Natural killer cell (primary cell): ENCODE measurements at regions not wholly inside any gene's neighbourhood (a gene's known extent, or its start where the extent isn't known, plus 50 kb on each side); places are given as distances from the start of the nearest gene placed in this dataset.

Source experiments
- ATAC-seq, 3 donors: fragments of 150-1000 bp in 2 of 3; fragments of 200-7000 bp in 1 of 3; cut with Tn5 transposase; 1 replicate in 1 of 3; 2 replicates in 2 of 3; pipeline ENCODE4 v1.10.0; 2021; ENCODE audit warnings: mild to moderate bottlenecking in 2 of 3, moderate library complexity in 2 of 3
- DNase-seq, 2 donors: peaks; one replicate each; pipeline versions ENCODE4 v3.0.0 to v3.0.0-alpha.2; 2013 to 2021; ENCODE audit warnings: mixed read lengths in 1 of 2
- H3K27ac ChIP-seq: one replicate; pipeline ENCODE4 v1.5.1; 2013; ENCODE audit warnings: mild to moderate bottlenecking, low read length
- H3K27me3 ChIP-seq: one replicate; pipeline ENCODE4 v1.6.1; 2013; ENCODE audit warnings: low read length; ENCODE audit not compliant: control insufficient read depth, insufficient read depth
- H3K36me3 ChIP-seq: one replicate; pipeline ENCODE4 v1.6.1; 2013; ENCODE audit warnings: low read length; ENCODE audit not compliant: control insufficient read depth, insufficient read depth
- H3K4me1 ChIP-seq: one replicate; pipeline ENCODE4 v1.6.1; 2013; ENCODE audit warnings: low read length; ENCODE audit not compliant: control insufficient read depth, insufficient read depth
- H3K4me3 ChIP-seq: one replicate; pipeline ENCODE4 v1.5.1; 2013; ENCODE audit warnings: low read length
- H3K9me3 ChIP-seq: one replicate; pipeline ENCODE4 v1.6.1; 2013; ENCODE audit warnings: low read length; ENCODE audit not compliant: control insufficient read depth, insufficient read depth
- H3K27ac Mint-ChIP-seq, 2 donors: one replicate each; pipeline ENCODE4 v1.8.0; 2022; ENCODE audit warnings: mild to moderate bottlenecking in 2 of 2, mixed read lengths in 2 of 2, moderate library complexity in 1 of 2
- H3K27me3 Mint-ChIP-seq, 2 donors: one replicate each; pipeline ENCODE4 v1.8.0; 2022; ENCODE audit warnings: low read depth in 2 of 2, mixed read lengths in 2 of 2
- H3K36me3 Mint-ChIP-seq: one replicate; pipeline ENCODE4 v1.8.0; 2022; ENCODE audit warnings: mixed read lengths
- H3K4me1 Mint-ChIP-seq, 2 donors: one replicate each; pipeline ENCODE4 v1.8.0; 2022; ENCODE audit warnings: mixed read lengths in 2 of 2
- H3K4me3 Mint-ChIP-seq: one replicate; pipeline ENCODE4 v1.8.0; 2022; ENCODE audit warnings: mild to moderate bottlenecking, moderate library complexity, mixed read lengths
- H3K9me3 Mint-ChIP-seq, 2 donors: one replicate each; pipeline ENCODE4 v1.8.0; 2022; ENCODE audit warnings: mixed read lengths in 2 of 2
- WGBS: methylation state at CpG from one replicate; pipeline ENCODE4 v1.1.7; 2013; ENCODE audit warnings: missing lambda C conversion rate; ENCODE audit not compliant: insufficient coverage; 5-methylcytosine and 5-hydroxymethylcytosine counted together
- intact Hi-C: fragments of 100-400 bp; cut with micrococcal nuclease; formaldehyde crosslinking; loops from one replicate; pipeline ENCODE4 v1.14.2; 2022
- TF ChIP-seq, protein P1 (sequence below): fragments of 200-600 bp; IDR thresholded peaks from one replicate; pipeline ENCODE4 v1.8.0; 2022; ENCODE audit warnings: antibody characterized with exemption

GRCh38 chr2:36277146-36277808, 78.3 kb upstream of the CRIM1 start:
- Mint-ChIP-seq H3K27me3 (no peaks in the 10 kb centered on the region), H3K4me1 (no peaks in the 10 kb centered on the region), H3K36me3 (no peaks in the 10 kb centered on the region), H3K4me3 (no peak overlapping the region), H3K27ac (no peak overlapping the region), H3K9me3 (peaks cover 6 to 9% of the 10 kb centered on the region in 2 donors)
- Histone ChIP-seq H3K4me1 (no peaks in the 10 kb centered on the region), H3K36me3 (no peaks in the 10 kb centered on the region), H3K4me3 (no peak overlapping the region), H3K27ac (no peak overlapping the region), H3K9me3 (no peaks in the 10 kb centered on the region), H3K27me3 (no peaks in the 10 kb centered on the region)
- WGBS: 78% methylated on average over 3 of the region's 3 CpGs
- intact Hi-C loops: no loop called here
- ATAC-seq (no peak), DNase-seq (no peak)
- TF ChIP-seq, protein P1, sequence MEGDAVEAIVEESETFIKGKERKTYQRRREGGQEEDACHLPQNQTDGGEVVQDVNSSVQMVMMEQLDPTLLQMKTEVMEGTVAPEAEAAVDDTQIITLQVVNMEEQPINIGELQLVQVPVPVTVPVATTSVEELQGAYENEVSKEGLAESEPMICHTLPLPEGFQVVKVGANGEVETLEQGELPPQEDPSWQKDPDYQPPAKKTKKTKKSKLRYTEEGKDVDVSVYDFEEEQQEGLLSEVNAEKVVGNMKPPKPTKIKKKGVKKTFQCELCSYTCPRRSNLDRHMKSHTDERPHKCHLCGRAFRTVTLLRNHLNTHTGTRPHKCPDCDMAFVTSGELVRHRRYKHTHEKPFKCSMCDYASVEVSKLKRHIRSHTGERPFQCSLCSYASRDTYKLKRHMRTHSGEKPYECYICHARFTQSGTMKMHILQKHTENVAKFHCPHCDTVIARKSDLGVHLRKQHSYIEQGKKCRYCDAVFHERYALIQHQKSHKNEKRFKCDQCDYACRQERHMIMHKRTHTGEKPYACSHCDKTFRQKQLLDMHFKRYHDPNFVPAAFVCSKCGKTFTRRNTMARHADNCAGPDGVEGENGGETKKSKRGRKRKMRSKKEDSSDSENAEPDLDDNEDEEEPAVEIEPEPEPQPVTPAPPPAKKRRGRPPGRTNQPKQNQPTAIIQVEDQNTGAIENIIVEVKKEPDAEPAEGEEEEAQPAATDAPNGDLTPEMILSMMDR: no peak

DNA sequence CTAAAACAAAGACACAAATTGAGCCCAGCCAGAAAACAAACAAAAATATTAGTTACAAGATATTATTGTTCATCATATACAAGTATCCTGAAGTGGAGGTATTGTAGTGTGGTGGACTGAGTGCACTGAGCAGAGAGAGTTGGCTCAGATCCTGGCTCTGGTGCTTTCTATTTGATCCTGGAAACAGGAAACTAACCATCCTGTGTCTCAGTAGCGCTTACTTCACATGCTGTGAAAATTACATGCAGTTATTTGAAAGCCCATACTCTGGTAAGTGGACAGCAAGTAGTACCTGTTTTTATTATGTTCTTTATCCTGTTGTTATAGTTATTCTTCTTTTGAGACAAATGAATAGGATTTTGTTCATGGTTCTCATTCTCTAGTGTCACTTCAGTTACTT, 84.3 kb upstream of the CRIM1 start:
- TF ChIP-seq, protein P1: no peak
- H3K27ac Mint-ChIP-seq: no peak overlapping the region
- WGBS: 72% methylated on average over 1 of the region's 1 CpG
- no peak overlapping the region for H3K27ac ChIP-seq
- H3K27me3 Mint-ChIP-seq: no peaks in the 10 kb centered on the region
- H3K4me3 ChIP-seq: no peak overlapping the region
- ATAC-seq (no peak), DNase-seq (no peak)
- H3K36me3 Mint-ChIP-seq: peaks cover 15% of the 10 kb centered on the region
- H3K4me1 Mint-ChIP-seq: peaks cover 12 to 16% of the 10 kb centered on the region in 2 donors
- no peaks in the 10 kb centered on the region for H3K36me3 ChIP-seq
- intact Hi-C loops: no loop called here
- H3K27me3 ChIP-seq: no peaks in the 10 kb centered on the region
- no peaks in the 10 kb centered on the region for H3K4me1 ChIP-seq
- peaks cover 0 to 8% of the 10 kb centered on the region in 2 donors for H3K9me3 Mint-ChIP-seq
- H3K9me3 ChIP-seq: peaks cover 3% of the 10 kb centered on the region
- no peak overlapping the region for H3K4me3 Mint-ChIP-seq

DNA sequence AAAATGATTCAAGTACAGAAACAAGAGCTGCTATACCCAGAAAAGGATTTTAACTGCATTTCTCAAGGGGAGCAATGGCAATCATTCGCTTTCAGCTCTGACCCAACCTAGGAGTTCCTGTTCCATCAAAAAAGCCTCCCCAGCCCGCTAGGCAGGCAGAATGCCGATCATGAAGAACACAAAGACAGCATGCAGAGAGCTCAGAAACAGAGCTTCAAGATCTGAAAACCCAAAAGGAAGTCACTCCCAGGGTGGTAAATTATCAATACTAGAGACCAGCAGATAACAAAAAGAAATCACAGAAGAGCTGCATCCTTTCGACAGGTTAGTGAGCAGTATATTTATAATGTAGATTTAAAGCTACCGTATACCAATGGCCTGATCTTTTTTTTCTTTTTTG, 84.8 kb upstream of the CRIM1 start:
- Histone ChIP-seq H3K36me3 (no peaks in the 10 kb centered on the region), H3K27ac (no peak overlapping the region), H3K27me3 (no peaks in the 10 kb centered on the region), H3K4me1 (no peaks in the 10 kb centered on the region), H3K9me3 (peaks cover 3% of the 10 kb centered on the region), H3K4me3 (no peak overlapping the region)
- H3K4me3 Mint-ChIP-seq: no peak overlapping the region
- no peaks in the 10 kb centered on the region for H3K27me3 Mint-ChIP-seq
- DNase-seq (no peak), ATAC-seq (no peak)
- peaks cover 15 to 18% of the 10 kb centered on the region in 2 donors for H3K4me1 Mint-ChIP-seq
- TF ChIP-seq, protein P1: no peak
- peaks cover 0 to 8% of the 10 kb centered on the region in 2 donors for H3K9me3 Mint-ChIP-seq
- intact Hi-C loops: no loop called here
- peaks cover 16% of the 10 kb centered on the region for H3K36me3 Mint-ChIP-seq
- 93% methylated on average over 5 of the region's 5 CpGs for WGBS
- no peak overlapping the region for H3K27ac Mint-ChIP-seq

GRCh38 chr2:36267194-36267593, 88.4 kb upstream of the CRIM1 start:
- peaks cover 16% of the 10 kb centered on the region for H3K36me3 Mint-ChIP-seq
- Histone ChIP-seq H3K36me3 (no peaks in the 10 kb centered on the region), H3K27me3 (no peaks in the 10 kb centered on the region), H3K9me3 (peaks cover 3% of the 10 kb centered on the region), H3K27ac (no peak overlapping the region), H3K4me3 (no peak overlapping the region), H3K4me1 (no peaks in the 10 kb centered on the region)
- TF ChIP-seq, protein P1: no peak
- no peak overlapping the region for H3K4me3 Mint-ChIP-seq
- H3K9me3 Mint-ChIP-seq: peaks cover 0 to 8% of the 10 kb centered on the region in 2 donors
- DNase-seq (no peak), ATAC-seq (no peak)
- no peaks in the 10 kb centered on the region for H3K27me3 Mint-ChIP-seq
- intact Hi-C loops: no loop called here
- peaks cover 23 to 24% of the 10 kb centered on the region in 2 donors for H3K4me1 Mint-ChIP-seq
- whole genome bisulfite sequencing: 100% methylated on average over 1 of the region's 1 CpG
- peak overlapping the region in 1 of 2 donors; percentile 17 for H3K27ac Mint-ChIP-seq
